ENCODE measurements at regions not wholly inside any gene's neighbourhood (a gene's known extent, or its start where the extent isn't known, plus 50 kb on each side); places are given as distances from the start of the nearest gene placed in this dataset.
A peak's percentile ranks its signal among the peaks of the same experiment; 100 is the strongest.
"Not testable (repeated sequence)": the region's sequence is repeated elsewhere in the genome, so short reads cannot be mapped to it uniquely, and the experiment has no call there.

DNA sequence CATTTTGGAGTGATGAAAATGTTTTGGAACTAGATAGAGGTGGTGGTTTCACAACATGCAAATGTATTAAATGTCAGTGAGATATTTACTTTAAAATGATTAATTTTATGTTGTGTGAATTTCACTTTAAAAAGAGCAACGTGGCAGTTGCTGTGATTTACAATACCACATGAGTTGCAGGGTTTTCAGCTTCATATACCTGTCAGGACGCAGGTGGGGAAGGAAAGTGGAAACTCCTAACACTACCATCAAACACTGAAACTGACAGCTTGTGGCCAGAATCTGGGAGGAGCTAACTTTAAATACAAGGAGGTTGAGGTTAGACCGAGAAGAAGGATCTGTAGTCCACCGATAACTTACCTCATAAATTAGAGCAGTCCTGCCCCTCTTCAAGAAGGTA, 168.9 kb upstream of the TMEM72 start:
- peak; percentile 63 for DNase-seq

DNA sequence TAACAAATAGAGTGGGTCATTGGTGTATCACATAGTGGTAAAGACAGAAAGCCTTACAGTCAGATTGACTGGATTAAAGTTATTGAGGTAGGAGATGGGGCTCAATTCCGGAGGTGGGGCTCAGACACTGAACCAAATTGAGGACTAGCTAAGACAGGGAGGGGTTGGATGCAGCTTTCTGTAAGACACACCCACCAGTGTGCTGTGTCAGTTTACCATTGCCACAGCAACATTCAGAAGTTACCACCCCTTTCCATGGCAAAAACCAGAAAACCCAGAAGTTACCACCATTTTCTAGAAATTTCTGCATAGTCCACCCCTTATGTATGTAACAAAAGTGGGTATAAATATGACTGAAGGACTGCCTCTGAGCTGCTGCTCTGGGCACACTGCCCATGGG, 167.6 kb upstream of the TMEM72 start:
- no peak for DNase-seq

DNA sequence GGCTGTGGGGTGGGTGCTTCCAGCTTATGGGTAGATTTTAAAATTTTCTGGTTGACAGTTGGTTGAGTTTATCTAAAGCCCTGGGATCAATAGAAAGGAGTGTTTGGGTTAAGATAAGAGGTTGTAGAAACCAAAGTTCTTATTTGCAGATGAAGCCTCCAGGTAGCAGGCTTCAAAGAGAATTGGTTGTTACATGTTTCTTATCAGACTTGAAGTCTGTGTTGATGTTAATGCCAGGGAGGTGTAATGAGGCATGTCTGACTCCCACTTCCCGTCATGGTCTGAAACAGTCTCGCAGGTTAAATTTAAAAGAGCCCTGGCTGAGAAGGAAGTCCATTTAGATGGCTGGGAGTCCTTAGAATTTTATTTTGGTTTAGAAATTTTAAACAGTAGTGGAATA, 165.2 kb upstream of the TMEM72 start:
- DNase-seq = peak; percentile 73

DNA sequence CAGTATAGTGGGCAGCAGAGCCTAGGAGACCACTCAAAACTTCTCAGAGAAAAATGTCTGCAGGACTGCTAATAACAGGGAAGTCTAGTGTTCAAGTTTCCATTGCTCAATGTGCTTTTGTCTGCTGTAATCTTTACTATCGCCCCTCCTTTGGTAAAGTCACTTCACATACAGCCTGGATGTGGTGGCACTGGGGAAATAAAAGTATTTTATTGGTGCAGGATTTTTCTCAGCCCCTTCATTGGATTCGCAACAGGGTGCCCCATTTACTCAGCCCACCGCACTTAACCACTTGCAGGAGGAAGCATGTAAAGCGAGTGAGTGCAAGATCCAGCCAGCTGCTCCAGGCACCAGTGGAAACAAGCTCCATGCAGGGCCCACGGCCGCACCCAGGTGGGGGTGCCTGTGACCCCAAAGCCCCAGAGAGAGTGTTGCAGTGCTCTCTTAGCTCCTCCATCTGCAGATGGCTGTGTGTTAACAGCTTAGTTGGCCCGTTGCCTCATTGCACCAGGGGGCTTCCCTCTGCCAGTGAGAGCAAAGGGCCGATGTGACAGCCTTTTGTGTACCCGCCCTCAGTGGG, 163.5 kb upstream of the TMEM72 start:
- no peak for DNase-seq

DNA sequence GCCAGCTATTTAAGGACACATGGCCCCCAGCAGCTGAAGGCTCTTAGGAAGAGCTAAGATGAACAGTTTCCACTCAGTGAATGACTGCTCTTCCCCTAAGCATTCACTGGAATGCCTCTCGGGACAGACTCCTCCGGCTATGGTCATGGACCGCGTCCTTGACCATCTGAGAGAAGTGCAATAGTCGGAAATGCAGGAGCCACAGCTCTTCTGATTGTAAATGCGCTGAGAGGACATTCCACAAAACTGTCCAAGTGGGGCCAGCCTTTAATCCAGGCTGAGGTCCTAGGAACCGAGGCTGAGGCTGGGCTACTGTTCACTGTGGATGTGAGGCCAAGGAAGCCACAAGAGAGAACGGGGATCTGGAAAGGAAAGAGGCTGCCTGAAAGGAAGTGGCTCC, 162.0 kb upstream of the TMEM72 start:
- DNase-seq = peak; percentile 42

DNA sequence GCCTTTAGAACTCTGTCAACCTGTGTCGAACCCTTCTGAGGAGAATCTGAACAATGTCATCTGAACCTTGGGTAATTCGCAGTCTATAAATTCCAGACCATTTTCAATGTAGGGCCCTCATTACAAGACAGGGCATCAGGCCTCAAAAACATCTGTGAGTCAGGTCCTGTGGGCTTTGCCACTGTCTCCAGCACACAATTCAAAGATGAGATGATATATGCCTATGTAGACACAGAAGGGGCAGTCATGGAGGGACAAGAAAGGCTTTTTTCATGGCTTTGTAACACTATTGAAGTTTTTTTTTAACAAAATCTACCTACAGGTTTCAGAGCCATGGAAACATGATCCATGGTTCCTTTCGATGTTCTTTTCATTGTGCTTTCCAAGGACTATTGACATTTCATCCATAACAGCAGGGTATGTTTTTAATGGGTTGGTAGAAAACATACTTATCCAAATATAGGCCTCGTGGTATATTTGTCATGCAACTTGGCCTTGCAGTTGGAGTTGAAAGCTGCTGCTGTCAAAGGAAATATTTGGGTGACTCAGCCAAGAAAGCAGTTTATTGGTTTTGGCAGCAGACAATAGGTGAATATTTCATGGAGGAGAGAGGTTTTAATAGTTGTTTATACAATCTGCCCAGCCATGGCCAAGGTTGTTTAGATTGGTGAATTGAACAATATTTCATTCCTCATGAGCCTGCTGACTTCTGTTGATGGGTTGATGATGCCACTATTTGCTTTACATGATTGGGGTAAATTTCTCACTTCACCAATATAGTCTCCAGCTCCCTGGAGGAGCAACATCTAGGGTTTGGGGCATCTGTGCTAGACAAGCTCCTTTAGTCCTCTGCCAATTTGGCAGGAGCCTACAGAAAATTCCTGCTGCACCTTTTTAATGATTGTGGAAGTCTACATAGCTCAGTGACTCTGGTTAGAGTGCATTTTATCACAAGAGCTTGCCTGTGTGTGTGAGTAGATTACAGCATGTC, 158.4 kb upstream of the TMEM72 start:
- DNase-seq = peak; percentile 62

DNA sequence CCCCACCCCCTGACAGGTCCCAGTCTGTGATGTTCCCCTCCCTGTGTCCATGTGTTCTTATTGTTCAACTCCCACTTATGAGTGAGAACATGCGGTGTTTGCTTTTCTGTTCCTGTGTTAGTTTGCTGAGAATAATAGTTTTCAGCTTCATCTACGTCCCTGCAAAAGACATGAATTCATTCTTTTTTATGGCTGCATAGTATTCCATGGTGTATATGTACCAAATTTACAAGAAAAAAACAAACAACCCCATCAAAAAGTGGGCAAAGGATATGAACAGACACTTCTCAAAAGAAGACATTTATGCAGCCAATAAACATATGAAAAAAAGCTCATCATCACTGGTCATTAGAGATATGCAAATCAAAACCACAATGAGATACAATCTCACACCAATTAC, 156.8 kb upstream of the TMEM72 start:
- DNase-seq = not testable (repeated sequence)

DNA sequence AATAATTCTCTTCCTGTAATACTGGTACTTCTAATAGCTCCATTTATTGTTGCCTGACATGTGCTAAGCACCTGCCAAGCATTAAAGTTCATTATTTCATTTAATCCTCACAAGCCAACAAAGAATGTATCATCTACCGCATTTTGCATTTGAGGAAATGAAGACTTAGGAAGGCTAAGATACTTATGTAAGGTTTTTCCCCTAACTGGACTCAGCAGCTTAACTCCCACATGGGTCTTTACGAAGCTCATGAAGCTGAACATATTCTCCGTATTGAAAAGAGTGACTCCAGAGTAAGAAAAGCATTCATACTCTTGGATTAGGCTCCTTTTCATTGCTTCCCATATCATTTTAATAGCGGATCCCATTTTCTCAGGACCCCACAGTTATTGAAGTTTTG, 155.7 kb upstream of the TMEM72 start:
- no peak for DNase-seq

DNA sequence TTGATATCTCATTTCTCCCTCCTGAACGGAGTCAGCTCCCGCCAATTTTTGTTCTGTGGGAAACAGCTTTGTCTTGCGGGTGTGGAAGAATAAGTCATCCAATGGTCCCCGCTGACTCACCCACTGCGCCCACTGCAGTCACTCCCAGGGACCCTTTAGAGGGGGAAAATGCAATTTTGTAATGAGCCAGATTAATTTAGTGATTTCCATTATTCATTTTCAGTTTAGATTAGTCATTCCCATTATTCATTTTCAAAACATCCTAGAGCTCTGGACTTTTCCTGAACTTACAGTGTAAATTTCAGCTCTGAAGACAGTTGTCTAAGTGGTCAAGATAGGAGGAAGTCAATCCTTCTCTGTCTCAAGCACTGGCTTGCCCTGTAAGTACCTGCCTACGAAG, 154.9 kb upstream of the TMEM72 start:
- DNase-seq = no peak

DNA sequence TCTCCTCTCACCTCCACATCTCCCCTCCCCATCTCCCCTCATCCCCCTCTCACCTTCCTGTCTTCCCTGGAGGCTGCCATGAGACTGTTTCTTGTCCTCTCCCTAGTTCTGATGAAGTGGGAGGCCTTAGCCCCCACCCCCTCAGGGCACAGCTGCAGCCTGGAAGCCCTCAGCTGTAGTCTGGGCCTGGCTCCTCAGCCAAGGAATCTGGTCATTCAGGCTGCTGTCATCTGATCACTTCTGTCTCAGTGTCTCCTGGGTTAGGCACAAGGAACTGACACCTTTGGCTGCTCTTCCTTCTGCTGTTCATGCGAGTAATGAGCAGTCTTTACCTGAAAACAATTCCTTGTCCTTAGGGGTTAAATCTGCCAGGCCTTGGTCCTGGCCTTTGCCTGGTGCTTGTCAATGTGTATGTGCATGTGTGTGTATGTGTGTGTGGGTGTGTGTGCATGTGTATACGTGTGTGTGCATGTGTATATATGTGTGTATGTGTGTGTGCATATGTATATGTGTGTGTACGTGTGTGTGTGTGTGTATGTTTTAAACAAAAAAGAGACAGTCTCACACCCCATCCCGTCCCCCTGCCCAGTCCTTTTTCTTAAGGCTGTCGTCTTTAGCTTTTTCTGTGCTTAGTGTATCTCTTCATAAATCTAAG, 153.5 kb upstream of the TMEM72 start:
- DNase-seq = no peak

DNA sequence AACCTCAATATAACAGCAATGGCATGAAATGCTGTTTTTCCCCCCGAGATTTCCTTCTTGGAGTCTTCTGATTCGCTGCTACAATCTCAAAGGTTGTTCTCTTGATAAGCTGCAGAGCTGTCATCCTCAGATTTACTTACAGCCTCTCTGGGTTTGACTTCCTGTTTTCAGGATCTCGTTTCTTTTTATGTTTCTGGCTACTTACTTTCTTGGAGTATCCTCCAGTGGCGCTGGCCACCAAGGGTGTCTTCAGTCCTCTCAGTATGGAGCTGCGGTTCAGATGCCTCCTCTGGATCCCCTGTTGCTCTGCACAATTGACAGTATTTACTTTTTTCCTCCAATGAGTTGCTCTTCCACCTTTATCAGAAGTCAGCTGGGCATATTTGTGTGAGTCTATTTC, 152.0 kb upstream of the TMEM72 start:
- no peak for DNase-seq

DNA sequence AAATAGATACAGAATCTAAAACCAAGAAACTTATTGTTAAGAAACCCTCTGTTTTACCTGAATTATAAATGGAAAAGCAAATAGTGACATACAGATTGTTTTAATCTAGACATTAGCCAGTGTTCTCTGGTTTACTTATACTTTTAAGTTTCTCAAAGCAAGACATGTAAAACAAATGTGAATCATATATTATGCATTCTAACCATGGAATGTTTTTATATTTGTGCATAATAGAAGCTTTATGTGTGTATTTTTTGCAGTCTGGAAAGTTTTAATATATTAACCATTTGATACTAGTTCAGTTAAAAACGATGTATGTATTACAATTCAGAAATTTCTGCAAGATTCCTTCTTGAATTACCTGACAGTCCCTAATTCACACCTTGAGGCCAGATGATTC, 150.6 kb upstream of the TMEM72 start:
- no peak for DNase-seq

DNA sequence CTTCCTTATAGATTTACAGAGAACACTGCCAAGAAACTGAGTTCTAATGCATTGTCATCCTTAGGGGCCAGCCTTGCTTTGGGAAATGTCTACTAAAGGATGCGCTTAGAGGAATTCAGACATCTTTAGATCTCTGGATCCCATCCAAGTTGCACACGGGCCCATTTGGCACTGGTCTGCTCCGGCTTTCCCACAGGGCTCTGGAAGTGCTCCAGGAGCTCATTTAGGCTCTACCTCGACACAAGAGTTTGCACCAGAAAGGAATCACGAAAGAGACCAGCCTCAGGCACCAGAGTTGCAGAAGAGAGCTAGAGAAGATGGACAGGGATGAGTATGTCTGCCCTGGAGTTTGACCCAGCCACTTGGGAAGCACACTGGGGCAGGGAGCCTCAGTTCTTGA, 150.1 kb upstream of the TMEM72 start:
- no peak for DNase-seq

DNA sequence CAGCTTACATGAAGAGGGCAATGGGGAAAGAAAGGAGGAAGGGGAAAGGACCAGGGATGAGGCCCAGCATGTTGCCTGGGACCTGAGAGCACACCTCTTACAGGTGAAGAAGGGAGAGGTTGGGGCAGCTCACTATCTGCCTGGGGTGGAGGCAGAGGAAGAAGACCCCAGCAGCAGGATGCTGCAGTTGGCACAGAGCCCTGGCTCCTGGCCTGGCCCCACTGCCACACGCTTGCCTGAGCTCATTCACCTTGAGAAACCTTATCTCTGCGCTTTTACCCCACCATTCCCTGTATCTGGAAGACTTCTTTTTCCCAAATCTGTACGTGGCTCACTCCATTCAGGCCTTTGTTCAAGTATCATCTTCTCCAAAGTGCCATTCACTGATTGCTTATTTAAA, 147.8 kb upstream of the TMEM72 start:
- DNase-seq = no peak

DNA sequence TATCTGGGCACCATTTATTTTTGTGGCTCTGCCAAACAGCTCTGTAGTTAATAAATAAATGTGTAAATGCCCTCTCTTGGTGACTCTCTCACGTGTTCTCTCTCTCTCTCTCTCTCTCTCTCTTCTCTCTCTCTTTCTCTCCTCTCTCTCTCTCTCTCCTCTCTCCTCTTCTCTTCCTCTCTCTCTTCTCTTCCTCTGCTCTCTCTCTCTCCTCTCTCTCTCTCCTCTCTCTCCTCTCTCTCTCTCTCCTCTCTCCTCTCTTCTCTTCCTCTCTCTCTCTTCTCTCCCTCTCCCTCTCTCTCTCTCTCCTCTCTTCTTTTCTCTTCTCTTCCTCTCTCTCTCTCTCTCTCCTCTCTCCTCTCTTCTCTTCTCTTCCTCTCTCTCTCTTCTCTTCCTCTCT, 145.8 kb upstream of the TMEM72 start:
- DNase-seq = no peak

DNA sequence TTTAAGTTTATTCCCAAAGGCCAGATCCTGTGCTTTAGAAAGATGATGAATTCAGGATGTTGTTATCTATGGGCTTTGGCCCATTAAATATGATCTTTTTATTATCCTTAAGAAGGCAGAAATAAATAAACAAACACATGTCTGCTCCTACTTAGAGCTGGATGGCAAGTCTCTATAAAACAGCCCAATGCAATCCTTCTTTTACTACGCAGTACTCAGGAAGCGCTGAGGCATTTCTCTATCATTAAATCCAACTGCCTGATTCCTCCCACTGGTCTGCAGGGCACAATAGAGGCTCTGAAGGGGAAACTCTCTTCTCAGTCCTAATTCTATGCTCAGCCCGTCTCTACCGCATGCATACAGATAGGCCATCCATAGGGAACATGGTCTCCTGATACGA, 144.5 kb upstream of the TMEM72 start:
- no peak for DNase-seq

DNA sequence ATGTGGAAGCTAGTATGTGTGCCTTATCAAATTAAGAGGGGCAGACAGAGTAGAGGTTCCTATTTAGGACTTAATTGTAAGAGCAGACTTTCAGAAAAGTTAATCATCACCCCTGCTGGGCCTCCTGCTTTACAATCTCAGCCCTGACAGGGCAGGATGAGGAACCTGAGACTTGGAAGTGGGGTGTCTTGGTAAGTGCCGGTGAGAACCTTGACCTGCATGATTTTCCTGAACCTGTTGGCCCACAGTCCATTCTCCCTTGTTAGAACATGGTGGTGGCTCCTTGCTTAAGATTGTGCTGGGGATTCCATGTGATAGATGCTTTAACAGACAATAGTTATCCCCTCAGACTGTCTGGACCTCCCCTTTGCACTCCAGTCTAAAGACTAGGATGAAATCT, 141.7 kb upstream of the TMEM72 start:
- no peak for DNase-seq

DNA sequence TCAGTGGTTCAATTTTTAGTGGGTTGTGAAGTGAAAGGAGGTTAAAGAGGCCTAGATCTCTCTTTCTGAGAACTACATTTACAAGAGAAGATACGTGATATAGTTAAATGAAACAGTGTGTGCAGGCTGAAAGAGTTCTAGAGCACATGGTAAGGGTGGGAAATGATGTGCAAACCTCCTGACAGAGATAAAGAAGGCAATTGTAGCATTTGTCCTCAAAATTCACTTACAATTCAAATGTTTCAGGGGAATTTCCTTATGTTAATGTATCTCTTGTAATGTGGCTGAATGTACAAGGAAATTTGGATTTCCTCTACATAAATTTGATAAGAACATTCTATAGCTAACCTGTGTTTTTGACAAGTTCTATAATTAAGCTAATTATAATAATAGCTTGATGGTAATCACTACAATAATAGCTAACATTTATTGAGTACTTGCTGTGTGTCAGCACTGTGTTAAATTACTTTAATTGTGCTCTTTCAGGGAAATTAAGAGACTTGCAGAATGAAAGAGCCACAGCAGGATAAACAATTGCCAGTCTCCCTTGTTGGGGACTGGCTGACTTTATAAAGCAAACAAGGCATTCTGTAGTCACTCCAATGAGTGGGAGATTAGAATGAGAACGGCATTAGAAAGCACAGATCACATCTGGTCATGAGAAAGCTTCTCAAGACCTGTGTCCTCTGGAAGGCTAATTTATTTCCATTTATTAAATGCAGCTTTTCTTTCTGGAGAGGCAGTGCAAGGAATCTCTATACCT, 139.7 kb upstream of the TMEM72 start:
- DNase-seq = no peak

DNA sequence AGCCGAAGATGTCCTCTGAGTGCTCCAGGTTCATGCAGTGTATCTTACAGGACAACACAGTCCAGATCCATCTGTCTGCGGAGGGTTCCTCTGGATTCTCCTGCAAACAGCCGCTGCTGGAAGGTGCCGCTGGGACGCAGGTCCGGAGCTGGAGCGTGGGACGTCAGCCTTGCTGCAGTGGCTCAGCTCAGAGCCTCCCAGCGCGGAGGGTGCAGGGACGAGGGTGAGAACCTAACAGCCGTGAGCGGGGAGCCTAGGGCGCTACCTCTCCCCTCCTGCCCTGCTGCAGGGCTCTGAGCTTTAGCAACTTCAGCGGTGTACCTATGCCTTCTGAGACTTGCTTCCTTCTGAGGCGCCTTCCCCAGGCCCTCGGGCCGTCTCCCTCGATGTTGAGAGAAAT, 137.6 kb upstream of the TMEM72 start:
- DNase-seq = no peak

DNA sequence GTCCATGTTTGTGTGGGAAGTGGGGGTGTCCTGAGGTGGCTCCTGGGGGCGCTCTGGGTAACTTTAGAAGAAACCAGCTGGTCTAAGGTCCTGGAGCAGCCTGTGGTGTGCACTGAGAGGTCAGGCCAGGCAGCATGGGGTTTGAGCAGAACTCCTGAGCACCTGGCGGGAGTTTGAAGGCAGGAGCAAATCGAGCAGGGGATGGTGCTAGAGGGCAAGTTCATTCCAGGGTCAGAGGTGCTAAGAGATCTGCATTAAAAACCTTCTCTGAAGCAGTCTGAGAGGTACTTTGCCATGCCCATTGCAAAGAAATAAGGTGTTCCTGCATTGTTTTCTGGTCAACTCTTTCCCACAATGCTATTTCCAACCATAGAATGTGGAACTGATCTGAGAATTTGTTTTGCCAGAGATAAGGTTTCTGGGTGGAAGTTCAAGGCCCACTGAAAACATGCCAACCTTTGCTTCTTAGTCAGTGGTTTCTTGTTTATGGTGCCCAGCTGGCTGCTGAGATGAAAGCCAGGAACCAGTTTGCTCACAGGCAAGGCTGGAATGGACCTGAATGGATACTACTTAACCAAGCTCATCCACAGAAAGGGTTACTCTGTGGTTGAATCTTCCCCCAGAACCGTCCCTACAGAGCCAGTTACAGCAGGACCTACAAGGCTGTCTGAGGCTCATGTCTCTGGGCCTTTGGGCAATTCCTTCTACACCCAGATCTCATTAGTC, 136.3 kb upstream of the TMEM72 start:
- DNase-seq = no peak

DNA sequence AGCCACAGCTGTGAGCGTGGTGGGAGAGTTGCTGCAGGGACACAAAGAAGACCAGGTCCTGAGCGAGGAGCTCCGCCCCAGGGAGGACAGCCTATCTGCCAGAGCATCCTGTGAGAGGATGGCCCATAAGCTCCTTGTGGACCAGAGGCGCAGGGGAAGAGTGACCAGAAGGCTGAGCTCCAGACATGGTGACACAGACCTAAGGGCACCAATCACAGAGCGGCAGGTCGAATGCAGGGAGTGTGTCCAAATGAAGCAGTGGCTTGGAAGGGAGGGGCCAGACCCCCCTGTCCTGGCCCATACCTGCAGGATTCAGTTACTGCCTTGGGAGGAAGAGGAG, 135.8 kb upstream of the TMEM72 start:
- no peak for DNase-seq

DNA sequence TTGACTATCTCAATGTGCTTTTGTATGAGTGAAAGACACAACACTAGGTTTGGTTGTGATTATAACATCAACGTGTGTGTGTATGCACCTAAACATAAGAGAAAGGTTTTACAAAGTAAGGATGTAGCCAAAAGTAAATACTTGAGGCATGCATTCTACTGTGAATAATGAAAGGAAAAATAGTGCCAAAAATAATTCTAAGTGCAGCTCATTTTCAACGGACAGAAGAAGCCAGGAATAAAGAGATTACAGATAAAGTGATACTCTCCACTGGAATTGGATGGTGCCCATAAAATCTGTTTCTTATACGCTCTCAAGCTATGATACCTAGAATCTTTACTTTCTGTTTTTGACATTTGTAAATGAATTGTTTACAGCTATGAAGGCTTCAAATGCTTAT, 135.0 kb upstream of the TMEM72 start:
- DNase-seq = no peak

Measured in renal pelvis (tissue), 1 donor.